Hematopoietic multipotent progenitor cell treated with erythropoietin and hydrocortisone succinate and interleukin-3 and kit ligand, for 4 days (in vitro differentiated cells): ENCODE measurements at regions not wholly inside any gene's neighbourhood (a gene's known extent, or its start where the extent isn't known, plus 50 kb on each side); places are given as distances from the start of the nearest gene placed in this dataset.

Experiments used
- DNase-seq: peaks from one replicate; pipeline ENCODE4 v3.0.0-alpha.2; 2015

DNA sequence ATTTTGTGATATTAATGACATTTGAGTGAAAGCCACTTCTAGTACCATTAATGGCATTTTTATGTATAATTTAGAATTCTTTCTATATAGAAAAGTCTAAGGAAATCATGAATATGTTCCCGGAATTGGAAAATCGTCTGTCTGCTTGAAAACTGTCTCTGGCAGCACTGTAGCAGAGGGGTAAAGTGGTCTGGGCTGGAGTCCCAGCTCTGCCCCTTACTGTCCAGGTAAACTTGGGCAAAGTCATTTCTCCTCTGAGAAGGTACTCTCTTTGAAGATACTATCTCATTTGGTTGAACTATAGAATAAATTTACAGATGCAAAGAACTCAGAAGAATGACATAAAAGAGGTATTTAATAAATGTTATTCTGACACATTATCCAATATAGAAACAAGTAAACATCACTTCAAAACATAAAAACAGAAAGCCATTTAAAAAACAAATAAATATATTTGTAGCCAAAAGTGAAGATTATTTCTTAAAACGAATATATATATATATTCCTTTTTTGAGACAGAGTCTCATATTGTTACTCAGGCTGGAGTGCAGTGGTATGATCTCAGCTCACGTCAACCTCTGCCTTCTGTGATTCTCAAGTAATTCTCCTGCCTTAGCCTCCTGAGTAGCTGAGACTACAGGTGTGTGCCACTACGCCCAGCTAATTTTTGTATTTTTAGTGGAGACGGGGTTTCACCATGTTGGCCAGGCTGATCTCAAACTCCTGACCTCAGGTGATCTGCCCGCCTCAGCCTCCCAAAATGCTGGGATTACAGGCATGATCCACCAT, 149.8 kb upstream of the ITGA4 start:
- DNase-seq: peak; percentile 19

DNA sequence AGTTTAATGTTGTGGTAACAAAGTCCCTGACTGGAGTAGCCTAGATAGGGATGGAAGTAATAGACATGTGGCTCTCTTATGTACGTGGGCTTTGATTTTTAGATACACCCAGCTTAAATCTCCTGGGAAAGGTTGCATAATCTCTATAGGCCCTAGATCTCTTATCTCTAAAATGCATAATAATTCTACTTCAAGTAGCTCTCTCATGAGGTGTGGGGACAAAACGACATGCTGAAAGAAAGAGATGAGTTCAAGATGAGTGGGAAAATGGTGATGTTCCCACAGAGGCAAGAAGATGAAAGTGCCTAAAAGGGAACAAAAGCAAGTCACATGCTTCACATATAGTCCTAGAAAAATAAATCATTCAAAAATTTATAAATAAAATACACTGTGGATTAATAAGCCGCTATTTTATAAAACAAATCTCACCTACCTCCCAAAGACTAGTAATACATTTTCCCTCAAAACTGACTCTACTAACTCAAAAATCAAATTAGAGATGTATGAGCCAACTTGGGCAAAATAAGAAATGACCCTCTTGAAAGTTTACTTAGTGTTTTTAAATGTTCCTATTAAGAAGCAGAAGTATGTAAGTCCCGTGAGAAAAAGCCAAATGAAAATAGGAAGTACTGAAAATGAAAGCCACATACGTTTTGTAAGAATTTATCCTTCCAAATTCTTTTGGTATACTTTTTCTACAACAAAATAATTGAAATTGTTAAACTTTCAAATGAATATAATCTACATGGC, 148.2 kb upstream of the ITGA4 start:
- peak; percentile 84 for DNase-seq

DNA sequence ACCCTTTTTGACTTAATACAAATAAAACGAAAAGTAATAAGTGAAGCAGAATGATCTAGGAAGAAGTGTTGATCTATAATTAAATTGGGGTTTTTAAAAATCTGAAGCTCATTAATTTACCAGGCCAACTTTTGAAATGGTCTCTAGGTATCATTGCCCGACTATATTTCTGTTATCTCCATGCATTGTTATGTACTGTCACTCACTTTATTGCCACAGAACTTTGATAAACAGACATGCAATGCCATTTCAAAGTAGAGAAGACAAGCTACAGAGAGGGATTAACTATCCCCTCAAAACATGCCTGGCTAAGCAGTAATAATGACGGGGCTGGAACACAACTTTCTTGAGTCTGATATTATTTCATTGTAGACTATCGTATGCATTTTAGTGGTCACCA, 147.6 kb upstream of the ITGA4 start:
- DNase-seq: peak; percentile 85

DNA sequence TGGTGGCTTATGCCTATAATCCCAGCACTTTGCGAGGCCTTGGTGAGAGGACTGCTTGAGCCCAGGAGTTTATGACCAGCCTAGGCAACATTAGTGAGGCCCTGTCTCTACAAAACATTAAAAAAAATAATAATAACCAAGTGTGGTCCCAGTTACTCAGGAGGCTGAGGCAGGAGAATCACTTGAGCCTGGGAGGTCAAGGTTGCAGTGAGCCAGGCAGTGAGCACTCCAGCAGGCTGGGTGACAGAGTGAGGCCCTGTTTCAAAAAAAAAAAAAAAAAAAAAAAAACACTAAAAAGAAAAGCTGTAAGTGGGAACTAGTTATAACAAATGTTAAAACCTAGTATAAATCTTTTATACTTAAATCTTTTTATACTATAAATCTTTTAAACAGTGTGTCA, 146.2 kb upstream of the ITGA4 start:
- DNase-seq: no peak

DNA sequence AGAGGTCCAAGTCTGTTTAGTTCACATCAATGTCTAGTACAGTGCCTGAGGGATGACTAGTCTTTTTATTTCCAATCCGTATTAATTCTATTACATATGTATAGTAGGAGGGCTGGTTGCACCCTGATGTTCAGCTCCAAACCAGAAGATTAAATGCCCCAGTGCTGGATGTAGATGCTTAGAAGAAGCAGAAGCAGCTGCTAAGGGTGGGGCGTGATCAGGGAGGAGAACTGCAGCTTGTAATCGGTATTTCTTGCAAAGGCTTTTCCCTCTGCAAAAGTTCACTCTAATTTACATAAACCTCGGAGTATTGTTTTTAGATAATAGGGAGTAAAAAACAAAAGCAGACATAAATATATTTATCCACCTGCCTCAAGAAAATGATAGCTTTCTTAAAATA, 145.3 kb upstream of the ITGA4 start:
- DNase-seq: peak; percentile 81

DNA sequence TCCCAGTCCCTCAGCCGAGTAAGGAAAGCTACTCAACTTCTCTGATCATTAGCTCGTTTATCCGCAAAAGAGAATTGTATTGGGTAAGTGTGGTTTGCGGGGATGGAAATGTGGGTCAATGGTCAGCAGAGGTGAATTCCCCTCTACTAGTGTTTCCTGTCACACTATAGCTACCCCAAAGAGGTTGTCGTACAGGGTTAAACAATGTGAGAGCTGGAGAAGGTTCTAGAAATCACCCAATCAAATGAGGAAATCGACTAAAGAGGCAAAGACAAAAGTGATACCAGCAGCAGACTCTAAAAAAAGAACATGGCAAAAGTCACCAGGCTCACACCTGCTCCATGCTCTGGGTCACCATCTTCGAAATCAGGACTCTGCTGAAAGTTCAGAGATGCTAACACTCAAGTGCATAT, 144.7 kb upstream of the ITGA4 start:
- DNase-seq: no peak

DNA sequence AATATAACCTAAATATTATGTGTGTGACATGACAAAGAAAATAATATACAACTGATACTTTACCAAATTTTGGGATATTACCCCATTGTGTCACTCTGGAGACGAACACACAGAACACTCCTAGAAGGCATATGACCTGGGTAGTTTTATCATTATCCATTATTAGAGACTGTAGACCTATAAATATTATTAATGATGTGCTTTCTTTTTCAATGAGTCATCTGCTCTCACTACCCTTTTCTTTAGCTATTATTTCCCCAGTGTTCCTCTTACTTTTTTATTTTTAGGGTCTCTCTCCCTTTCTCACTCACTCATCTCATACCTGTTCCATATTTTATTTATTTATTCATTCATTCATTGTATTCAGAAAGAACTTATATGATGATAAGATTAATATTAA, 143.3 kb upstream of the ITGA4 start:
- DNase-seq: no peak

DNA sequence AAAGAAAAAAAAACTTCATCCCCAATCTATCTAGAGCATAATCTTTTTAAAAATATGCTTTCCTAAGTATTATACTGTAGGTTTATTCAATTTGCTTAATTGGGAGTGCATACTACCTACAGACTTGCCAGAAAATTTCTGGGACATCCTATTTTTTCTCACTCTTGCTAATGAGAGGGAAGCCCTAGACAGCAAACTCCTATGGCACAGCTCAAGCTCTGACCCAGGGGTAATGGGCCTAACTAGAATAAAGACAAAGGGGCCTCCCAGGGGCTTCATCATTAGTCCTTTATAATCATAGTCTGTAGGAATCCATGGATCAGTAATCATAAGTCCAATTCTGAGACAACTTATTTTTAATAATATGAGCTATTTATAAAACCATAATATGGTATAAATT, 142.6 kb upstream of the ITGA4 start:
- no peak for DNase-seq

DNA sequence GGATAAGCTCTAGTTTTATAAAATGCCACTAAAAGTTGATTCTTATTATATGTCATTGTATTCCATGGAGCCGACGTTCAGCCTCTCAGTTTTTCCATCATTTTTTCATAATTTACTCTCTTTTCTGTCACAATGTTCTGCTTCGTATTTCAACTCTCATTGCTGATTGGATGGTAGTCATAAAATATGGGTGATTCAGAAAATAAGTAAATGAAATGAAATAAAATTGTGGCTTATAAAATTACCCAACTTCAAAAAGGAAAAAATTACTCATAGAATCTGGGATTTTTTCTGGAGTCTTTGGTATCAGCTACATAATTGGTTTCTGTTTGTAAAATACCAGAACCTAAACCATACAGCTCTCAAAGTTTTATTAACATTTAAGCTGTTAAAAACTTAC, 139.7 kb upstream of the ITGA4 start:
- DNase-seq: no peak

DNA sequence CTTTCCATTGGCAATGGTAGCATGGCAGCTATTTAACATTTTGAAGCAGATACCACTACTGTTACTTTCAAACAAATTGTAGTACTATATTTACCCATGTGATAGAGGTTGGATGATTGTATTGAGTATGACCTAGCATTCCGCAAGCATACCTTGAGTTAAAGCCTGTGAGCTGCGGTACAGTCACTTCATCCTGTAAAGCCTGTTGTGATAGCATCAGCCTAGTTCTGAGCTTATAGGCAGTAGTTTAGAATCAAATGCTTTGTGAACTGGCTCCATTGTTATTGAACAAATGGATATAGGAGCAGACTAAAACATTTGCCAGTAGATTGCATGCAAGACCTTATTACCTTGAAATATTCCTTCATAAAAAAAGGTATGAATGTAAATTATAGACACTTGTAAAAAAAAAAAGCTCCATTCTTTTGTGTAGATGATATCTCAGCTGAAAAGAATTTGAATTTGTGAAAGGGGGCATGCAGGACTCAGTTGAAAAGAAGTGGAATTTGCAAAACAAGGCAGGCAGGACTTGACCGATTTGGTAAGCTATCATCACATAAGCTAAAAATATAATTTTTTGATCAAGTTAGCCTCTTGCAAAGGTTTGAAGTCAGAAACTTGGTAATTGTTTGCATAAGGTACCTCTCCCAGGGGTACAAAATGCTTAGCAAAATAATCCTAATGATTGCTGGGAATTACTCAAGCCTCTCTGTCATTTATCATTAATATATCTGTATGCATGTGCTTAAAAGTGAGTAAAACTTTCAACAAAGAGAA, 138.5 kb upstream of the ITGA4 start:
- no peak for DNase-seq

DNA sequence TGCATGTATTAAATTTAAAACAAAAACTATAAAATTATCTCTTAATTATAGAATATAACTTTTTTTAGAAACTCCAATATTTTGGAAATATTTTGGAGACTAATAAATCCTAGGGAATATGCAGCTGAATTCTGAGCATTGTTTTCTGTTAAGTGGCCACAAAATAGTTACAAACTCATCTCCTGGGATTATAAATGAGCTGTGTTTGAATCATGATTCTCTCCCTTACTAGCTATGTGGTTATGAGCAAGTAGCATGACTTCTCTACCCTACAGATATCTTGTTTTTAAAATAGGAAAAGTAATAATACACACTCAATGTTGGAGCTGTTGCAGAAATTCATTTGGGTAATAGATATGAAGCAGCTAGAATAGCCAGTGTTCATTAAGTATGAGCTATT, 137.9 kb upstream of the ITGA4 start:
- DNase-seq: no peak

DNA sequence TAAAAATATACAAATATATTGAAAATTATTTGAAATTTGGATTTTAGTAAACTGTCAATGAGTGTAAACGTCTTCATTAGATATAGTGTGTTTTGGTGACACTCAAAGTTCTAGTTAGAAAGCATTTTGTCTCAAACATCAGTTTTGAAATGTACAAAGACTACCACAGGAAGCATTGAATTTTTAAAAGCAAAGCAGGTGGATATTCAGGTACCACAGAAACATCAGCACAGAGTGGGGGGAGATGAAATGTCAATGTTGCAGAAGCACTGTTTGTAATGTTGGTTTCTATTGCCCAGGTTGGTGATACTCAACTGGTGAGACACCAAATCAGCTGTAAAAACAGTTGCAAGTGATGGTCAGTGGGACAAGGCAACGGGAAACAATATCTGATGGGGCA, 136.5 kb upstream of the ITGA4 start:
- no peak for DNase-seq

DNA sequence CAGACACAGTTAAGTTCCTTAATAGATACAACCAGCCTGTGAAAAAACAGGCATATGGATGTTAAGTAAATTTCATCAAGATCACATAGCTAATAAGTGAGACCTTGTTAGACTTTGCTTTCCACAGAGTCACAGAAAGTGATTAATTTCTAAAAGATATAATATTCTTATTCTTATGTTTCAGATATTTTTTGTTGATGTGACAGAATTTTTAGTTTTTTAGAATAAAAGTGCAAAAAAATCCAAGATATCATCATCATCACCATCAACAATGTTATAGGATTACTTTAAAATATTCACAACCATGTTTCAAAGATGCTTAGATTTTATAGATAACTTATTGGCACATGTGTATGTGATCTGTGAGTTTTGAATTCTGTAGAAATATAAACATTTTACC, 132.3 kb upstream of the ITGA4 start:
- no peak for DNase-seq

DNA sequence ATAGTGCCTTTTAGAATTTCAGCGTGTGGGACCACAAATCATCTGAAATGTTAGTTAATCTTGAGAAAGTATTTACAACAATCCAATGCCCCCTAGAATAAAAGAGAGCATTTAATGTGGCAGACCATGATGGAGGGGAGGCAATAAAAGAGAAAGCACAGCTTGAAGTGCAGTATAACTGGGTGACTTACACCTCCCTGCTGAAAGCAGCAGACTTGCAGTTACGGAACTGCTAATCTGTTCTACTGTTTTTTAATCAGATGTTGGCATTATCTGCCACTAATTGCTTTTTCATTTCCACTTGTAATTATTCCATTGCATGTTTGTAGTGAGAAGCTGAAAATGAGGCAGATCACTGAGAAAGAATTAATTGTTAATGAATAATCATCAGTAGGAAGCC, 130.5 kb upstream of the ITGA4 start:
- DNase-seq: peak; percentile 52

DNA sequence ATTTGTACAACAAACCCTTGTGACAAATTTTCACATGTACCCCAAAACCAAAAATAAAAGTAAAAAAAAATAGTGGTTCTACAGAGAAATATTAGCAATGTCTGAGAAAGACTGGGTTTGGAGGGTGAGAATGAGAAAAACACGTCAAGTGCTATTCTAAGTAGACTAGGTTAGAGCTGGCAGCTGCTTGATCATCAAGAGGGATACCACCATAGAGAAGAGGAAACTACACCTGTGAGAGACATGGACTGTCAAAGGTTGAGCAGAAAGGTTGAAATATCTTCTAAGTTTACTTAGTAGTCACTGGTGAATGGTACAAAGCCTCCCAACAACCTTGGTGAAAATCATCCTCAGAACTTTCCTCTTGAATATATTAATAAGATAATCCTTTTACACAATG, 126.9 kb upstream of the ITGA4 start:
- no peak for DNase-seq

DNA sequence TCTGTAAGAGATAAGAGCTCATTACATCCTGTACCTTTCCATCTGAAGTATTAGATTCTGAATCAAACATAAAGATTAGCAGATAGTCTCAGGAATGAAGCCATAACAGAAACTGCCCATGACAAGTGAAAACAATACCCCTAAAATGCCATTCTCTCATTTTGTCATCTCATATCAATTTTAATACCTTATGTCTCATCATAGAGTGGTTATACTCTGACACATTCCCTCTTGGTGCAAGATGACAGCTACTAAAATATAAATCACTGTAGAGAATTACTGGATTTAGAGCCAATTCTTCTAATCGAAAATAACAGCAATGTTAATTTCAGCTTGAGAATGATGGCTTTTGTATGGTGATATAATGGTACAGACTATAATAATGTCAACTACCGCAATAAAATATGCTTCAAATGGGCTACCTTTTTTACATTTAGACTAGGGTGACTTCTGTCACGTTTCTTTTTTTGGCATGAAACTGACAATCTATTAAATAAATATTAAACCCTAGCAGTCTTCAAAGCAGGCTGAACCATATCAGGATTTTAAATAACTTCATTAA, 125.1 kb upstream of the ITGA4 start:
- DNase-seq: no peak

DNA sequence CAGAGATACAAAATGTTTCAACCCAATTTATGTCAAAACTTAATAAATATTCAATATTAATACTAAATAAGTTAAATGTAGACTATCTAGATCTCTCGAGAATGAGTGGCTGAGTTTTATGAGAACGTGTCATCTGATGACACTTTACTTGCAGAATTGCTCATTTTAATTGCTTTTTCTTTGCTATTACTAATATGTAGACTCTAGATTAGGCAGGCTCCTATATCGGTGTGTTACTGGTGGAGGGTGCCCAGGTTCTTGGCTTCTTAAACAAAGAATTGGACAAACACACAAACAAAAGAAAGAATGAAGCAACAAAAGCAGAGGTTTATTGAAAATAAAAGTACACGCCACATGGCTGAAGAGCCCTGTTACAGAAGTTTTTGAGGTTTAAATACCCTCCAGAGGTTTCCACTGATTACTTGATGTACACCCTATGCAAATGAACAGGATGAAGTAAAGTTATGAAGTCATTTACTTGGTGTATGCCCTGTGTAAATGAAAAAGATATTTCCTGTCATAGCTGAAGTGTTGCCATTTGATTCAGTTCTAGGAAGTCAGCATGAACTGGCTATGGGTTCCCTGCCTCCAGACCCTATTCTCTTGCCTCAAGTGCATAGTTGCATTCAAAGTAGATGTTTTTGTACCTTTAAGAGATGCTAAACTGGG, 122.9 kb upstream of the ITGA4 start:
- DNase-seq: no peak

DNA sequence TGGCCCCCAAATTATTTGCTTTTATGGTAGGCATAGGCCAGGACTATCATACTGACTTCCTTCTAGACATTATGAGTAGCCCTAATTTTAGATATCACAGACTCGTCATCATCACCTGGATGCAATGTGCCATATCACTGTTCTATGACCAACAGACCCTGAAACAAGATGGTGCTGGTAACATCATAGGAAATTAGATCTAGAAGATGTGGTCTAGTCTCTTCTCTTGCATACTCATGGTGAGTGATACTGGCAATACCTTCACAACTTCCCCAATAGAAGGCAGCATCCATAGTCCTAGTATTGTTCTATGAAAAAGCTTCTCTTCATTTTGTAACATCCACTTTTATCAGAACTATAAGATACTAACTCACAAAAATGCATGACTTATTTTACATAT, 116.3 kb upstream of the ITGA4 start:
- no peak for DNase-seq

DNA sequence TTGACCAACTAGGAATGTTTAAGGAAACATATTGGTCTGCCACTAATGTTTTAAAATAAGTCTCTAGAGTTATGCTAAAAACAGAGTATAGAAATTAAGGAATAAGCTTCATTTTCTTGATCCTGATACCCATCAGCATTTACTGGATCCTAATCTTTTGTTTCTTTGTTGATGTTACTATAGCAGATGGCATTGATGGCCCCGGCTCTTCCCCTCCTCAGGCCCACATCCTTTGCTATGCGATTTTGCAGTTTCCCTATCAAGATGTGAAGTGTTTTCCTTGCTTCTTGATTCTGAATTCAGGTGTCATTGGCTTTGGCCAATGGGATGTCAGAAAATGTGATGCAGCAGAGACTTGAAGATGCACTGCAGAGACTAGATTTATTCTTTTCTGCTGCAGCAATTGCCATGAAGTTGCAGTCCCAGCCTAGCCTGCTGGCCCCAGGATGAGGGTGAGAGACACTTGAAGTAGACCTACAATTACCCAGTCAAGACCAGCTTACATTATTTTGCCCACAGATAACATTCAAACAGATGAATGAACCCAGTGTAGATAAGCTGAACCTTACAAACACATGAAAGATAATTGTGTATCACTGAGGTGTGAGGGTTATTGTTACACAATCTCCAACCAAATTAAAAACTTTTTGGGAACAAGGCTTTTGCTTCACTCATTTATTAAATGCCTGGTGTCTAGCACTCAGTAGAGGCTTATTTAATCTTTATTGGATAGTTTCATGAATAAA, 115.2 kb upstream of the ITGA4 start:
- peak; percentile 52 for DNase-seq

DNA sequence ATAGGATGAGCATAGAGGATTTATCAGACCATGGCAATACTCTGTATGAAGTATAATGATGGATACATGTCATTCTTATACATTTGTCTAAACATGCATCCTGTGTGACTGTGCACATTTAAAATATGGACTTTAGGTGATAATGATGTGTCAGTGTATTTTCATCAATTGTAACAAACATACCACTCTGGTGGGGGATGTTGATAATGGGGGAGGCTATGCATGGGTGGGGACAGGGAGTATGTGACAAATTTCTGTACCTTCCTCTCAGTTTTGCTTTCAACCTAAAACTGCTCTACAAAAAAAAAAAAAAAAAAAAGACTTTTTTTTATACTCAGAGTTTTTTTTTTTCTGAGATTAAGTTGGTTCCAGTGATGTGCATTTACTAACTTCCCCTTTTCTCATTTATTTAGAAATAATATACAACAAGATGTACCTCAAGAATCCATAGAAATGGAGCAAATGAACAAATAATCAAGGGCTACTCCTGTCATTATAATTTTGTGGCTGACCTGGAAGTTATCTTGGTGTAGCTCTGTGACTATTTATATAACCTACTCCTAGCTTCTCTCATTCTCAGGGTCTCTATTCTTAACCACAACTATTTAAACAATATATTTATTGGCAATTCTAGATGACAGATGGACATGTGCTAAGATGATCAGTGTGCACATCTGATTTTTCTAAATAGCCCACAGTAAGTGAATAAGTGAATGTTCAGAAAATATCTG, 108.9 kb upstream of the ITGA4 start:
- peak; percentile 46 for DNase-seq

DNA sequence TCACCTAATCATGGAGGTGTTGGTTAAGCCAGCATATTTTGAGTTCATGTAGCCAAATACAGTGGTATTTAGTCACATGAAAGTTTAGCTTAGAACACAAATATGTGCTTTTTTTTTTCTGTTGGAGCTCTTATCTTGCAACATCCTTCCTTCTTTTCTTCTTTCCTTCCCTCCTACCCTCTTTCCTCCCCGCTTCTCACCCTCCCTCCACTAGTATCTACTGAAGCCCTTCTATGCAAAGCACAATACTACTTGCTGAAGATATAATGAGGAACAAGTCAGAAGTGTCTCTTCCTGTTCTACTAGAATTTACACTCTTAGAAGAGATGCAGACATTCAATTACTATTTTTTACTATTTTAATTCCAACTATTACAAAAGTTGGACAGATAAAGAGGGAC, 105.0 kb upstream of the ITGA4 start:
- DNase-seq: peak; percentile 79
